WI38 (cell line): ENCODE measurements at regions not wholly inside any gene's neighbourhood (a gene's known extent, or its start where the extent isn't known, plus 50 kb on each side); places are given as distances from the start of the nearest gene placed in this dataset.

Experiments
- H3K4me3 ChIP-seq: 2 replicates; pipeline ENCODE4 v1.5.1; 2011; ENCODE audit warnings: low read depth, mild to moderate bottlenecking, control low read depth, low read length
- CTCF ChIP-seq: IDR thresholded peaks from 2 replicates; pipeline ENCODE4 v1.5.1; 2012; ENCODE audit warnings: low read depth, mild to moderate bottlenecking, control low read depth, low read length

GRCh38 chr11:95708681-95709080 is 80.9 kb downstream of the FAM76B start:
- no peak overlapping the region for H3K4me3 ChIP-seq
- no peak for TF ChIP-seq CTCF

DNA sequence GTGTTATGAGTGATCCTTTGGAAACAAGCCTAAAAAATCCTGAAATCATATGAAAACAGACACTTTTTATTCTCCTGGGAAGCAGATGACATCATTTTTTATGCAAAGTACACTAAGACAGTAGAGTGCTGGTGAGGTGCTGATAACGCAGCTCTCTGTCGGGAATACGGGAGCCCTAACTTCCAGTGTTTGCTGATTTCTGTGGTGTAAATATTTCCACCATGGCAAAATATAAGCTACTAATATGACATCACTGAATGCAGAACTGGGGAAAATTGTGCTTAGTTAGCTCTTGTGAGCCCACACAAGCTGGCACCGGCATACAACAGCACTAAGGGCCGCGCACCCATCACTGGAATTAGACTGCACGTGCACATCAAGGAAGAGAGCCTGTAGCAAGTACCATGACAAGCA is 82.6 kb downstream of the FAM76B start:
- no peak for TF ChIP-seq CTCF
- no peak overlapping the region for H3K4me3 ChIP-seq

- no peak overlapping the region for H3K4me3 ChIP-seq
- peak; percentile 95 for TF ChIP-seq CTCF
Measured at GRCh38 chr11:95705485-95706124, 84.0 kb downstream of the FAM76B start.

- no peak for TF ChIP-seq CTCF
- no peak overlapping the region for H3K4me3 ChIP-seq
Measured at GRCh38 chr11:95704865-95705264, 84.7 kb downstream of the FAM76B start.

GRCh38 chr11:95703049-95703448 is 86.5 kb downstream of the FAM76B start:
- H3K4me3 ChIP-seq, result no peak overlapping the region
- TF ChIP-seq CTCF, result no peak

GRCh38 chr11:95702526-95702925 is 87.1 kb downstream of the FAM76B start:
- no peak overlapping the region for H3K4me3 ChIP-seq
- no peak for TF ChIP-seq CTCF

DNA sequence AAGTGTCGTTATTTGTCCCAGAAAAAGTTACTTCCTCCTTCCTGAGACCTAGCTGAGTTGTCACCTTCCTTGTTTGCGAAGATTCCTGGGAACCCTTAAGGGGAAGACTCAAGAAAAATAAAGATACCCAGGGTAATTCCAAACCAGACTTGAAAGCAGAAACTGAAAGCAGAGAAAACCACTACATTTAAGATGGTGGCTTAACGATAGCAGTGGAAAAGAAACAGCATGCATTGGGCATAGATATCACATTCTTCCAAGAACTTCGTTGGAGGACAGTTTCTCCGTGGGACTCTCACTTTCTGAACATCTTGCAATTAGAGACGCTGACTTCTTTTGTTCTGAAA is 89.1 kb downstream of the FAM76B start:
- no peak overlapping the region for H3K4me3 ChIP-seq
- TF ChIP-seq CTCF, result no peak
